Ishikawa (cell line): ENCODE measurements at regions not wholly inside any gene's neighbourhood (a gene's known extent, or its start where the extent isn't known, plus 50 kb on each side); places are given as distances from the start of the nearest gene placed in this dataset.

Experiments used
- CEBPB ChIP-seq: IDR thresholded peaks from 2 replicates; pipeline ENCODE4 v1.6.1; 2012
- CREB1 ChIP-seq: IDR thresholded peaks from 2 replicates; pipeline ENCODE4 v1.6.1; 2012; ENCODE audit warnings: low read depth
- EP300 ChIP-seq: IDR thresholded peaks from 2 replicates; pipeline ENCODE4 v1.6.1; 2012; ENCODE audit warnings: borderline replicate concordance
- MAX ChIP-seq: IDR thresholded peaks from 2 replicates; pipeline ENCODE4 v1.6.1; 2012
- NFIC ChIP-seq: IDR thresholded peaks from 2 replicates; pipeline ENCODE4 v1.6.1; 2012
- RAD21 ChIP-seq: IDR thresholded peaks from 2 replicates; pipeline ENCODE4 v1.6.1; 2012; ENCODE audit warnings: low read depth
- REST ChIP-seq: IDR thresholded peaks from 2 replicates; pipeline ENCODE4 v1.6.1; 2012; ENCODE audit warnings: low read depth, mild to moderate bottlenecking
- TAF1 ChIP-seq: IDR thresholded peaks from 2 replicates; pipeline ENCODE4 v1.6.1; 2012; ENCODE audit warnings: low read depth, mild to moderate bottlenecking
- YY1 ChIP-seq: IDR thresholded peaks from 2 replicates; pipeline ENCODE4 v1.6.1; 2012; ENCODE audit warnings: low read depth
- ZBTB7A ChIP-seq: IDR thresholded peaks from 2 replicates; pipeline ENCODE4 v1.6.1; 2012; ENCODE audit warnings: low read depth
- TF ChIP-seq, protein P1 (sequence below): IDR thresholded peaks from 2 replicates; pipeline ENCODE4 v1.6.1; 2012

- TF ChIP-seq ZBTB7A: no peak
- no peak for TF ChIP-seq TAF1
- TF ChIP-seq MAX: no peak
- no peak for TF ChIP-seq REST
- TF ChIP-seq, protein P1, sequence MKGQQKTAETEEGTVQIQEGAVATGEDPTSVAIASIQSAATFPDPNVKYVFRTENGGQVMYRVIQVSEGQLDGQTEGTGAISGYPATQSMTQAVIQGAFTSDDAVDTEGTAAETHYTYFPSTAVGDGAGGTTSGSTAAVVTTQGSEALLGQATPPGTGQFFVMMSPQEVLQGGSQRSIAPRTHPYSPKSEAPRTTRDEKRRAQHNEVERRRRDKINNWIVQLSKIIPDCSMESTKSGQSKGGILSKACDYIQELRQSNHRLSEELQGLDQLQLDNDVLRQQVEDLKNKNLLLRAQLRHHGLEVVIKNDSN: no peak
- TF ChIP-seq EP300: no peak
- TF ChIP-seq CEBPB: no peak
- TF ChIP-seq RAD21: no peak
- TF ChIP-seq CREB1: no peak
- no peak for TF ChIP-seq YY1
- no peak for TF ChIP-seq NFIC
Measured at GRCh38 chr13:71171740-71172139, 695.3 kb downstream of the DACH1 start.
